ENCODE measurements at regions not wholly inside any gene's neighbourhood (a gene's known extent, or its start where the extent isn't known, plus 50 kb on each side); places are given as distances from the start of the nearest gene placed in this dataset.

GRCh38 chr17:12510535-12510934, 155.2 kb upstream of the MYOCD start:
- no peak for DNase-seq (ENCODE audit: low spot score)

GRCh38 chr17:12512694-12513355, 152.9 kb upstream of the MYOCD start:
- DNase-seq (ENCODE audit: low spot score): no peak
- intact Hi-C loops (cut with DNase I): no loop called here

More at GRCh38 chr17:12510535-12510934, 155.2 kb upstream of the MYOCD start:
- intact Hi-C loops (cut with DNase I): no loop called here

GRCh38 chr17:12514596-12514995, 151.1 kb upstream of the MYOCD start:
- DNase-seq (ENCODE audit: low spot score): no peak
- intact Hi-C loops (cut with DNase I): no loop called here

DNA sequence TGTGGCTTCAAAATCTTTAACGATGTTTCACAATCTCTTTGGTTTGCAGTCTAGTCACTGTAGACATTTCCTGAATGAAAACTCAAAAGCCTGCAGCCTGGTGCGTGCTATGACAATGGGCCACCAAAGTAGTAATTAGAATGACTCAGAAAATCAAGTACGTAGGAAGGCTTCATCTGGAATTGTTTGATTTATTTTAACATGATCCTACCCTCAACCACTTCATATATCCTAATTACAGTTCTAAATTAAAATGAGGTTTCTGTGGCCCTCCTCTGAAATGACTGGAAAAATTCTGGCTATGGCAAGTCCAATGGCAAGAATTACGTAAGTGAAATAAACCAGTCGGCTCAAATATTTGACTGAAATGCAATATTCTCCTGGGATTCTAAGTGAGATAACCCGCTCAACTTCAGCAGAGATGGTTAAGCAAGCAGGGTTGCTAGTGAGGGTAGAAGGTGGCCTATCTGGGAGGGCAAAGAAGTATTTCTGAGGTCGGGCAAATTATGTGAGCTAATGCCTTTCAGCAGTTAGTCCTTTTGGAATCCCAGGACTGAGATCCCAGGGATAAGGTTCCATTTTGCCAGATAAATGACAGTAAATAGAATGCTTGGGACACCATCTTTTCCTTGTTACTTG, 145.6 kb upstream of the MYOCD start:
- no peak for DNase-seq (ENCODE audit: low spot score)
- intact Hi-C loops (cut with DNase I): no loop called here

DNA sequence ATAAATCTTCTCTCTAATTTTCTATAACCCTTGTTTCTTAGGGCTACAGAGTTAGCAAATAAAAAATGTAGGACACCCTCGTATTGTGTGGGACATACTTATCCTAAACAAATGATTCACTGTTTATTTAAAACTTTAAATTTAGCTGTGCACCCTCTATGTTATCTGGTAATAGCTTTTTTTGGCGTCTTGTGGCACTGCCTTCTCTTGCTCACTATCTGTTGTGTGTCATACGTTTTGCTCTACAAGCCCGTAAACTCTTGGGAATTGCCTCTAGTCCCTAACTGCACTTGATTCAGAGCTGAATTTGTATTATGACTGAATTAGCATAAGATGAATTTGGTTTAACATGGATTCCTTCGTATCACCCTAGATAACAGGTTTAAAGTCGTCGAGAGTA, 144.3 kb upstream of the MYOCD start:
- intact Hi-C loops (cut with DNase I): no loop called here
- DNase-seq (ENCODE audit: low spot score): no peak

DNA sequence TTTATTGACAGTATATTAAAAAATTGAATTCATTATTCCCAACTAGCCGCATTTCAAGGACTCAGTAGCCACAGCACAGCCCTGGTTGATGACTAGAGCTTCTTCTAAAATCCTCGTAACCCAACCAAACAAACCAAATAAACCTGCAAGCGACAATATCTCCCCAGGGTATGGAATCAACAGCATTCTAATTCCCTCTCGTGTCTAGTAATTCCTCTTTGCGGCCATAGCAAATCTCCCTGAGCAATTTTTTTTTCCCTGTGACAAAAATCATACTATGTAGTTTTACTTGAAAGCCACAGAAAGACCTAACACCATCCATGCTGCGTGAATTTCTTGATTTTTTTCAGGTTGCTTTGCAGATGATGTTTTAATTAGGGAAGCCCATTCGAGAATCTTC, 143.4 kb upstream of the MYOCD start:
- no peak for DNase-seq (ENCODE audit: low spot score)
- intact Hi-C loops (cut with DNase I): no loop called here

- DNase-seq (ENCODE audit: low spot score): no peak
- intact Hi-C loops (cut with DNase I): no loop called here
Measured at GRCh38 chr17:12522743-12523183, 142.9 kb upstream of the MYOCD start.

GRCh38 chr17:12523244-12523643, 142.4 kb upstream of the MYOCD start:
- intact Hi-C loops (cut with DNase I): no loop called here
- no peak for DNase-seq (ENCODE audit: low spot score)

GRCh38 chr17:12528036-12528435, 137.7 kb upstream of the MYOCD start:
- intact Hi-C loops (cut with DNase I): no loop called here
- DNase-seq (ENCODE audit: low spot score): no peak

- DNase-seq (ENCODE audit: low spot score): no peak
- intact Hi-C loops (cut with DNase I): no loop called here
Measured at GRCh38 chr17:12530161-12530560, 135.5 kb upstream of the MYOCD start.

DNA sequence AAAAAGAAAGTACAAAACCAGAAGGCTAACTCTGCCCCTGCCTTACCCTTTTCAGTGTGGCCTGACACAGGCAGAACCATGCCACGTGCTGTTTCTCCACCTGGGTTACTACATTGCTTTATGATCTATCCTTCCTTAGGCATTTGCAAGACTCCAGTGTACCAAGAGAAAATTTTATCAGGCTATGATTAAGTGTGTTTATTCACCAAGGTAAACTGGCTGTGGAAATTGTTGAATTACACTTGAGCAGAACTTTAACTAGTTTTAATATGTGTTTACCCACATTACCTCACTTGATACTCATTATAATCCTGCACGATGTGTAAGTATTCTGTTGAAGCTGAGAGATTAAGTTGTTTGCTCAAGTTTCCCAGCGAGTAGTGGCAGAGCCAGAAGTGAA, 129.7 kb upstream of the MYOCD start:
- intact Hi-C loops (cut with DNase I): no loop called here
- no peak for DNase-seq (ENCODE audit: low spot score)

- intact Hi-C loops (cut with DNase I): no loop called here
- no peak for DNase-seq (ENCODE audit: low spot score)
Measured at GRCh38 chr17:12536472-12536871, 129.2 kb upstream of the MYOCD start.

DNA sequence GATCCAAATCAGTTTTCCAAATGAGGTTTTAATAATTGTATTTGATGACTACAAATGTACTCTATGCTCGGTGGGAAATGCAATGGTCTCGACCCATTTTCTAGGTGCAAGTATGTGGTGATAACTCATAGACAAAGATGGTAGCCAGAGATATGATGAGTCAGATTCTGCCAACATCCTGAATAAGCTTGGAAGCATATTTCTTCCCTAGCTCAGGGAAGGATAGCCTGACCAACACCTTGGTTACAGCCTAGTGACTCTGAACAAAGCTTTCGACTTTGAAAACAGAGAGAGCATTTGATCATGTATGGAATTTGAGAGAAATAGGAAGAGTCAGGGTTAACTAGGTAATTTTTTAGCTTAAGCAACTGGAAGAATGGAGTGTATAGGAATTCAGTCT, 128.3 kb upstream of the MYOCD start:
- intact Hi-C loops (cut with DNase I): no loop called here
- DNase-seq (ENCODE audit: low spot score): no peak

- DNase-seq (ENCODE audit: low spot score): no peak
- intact Hi-C loops (cut with DNase I): no loop called here
Measured at GRCh38 chr17:12538003-12538402, 127.7 kb upstream of the MYOCD start.

DNA sequence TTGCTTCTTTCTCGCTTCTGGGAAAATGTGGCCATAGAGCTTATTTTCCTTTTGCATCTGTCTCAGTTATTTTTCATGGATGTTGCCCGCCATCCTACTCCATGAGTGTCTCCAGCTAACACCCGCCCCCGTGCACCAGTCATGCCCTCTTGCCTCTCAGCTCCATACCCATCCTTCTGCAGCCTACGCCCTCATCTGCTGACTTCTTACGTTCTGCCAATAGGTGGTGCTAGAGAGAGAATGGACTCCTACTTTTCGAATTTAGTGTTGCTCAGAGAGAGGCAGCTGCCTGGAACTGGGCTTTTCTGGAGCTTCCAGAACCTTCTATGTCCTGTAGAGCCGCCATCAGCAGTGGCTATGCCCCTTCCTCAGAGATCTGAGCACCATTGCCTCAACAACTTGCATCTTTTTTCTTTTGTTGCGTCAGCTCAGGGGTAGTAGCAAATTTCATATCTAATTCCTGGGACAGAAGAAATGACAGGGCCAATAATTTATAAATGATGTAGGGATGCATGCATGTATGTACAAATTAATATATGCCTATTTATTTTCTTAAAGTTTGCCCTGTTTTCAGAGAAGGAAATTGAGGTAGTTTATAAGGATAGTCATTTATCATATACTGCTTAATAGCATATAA, 119.7 kb upstream of the MYOCD start:
- intact Hi-C loops (cut with DNase I): loop anchor here (5.0 to 10.0 kb wide), 4 partner anchors 181 to 456 kb away; no protein-coding TSS in a partner anchor
- no peak for DNase-seq (ENCODE audit: low spot score)

- DNase-seq (ENCODE audit: low spot score): no peak
- intact Hi-C loops (cut with DNase I): loop anchor here (5.0 to 10.0 kb wide), 4 partner anchors 182 to 455 kb away; no protein-coding TSS in a partner anchor
Measured at GRCh38 chr17:12546983-12547382, 118.7 kb upstream of the MYOCD start.

DNA sequence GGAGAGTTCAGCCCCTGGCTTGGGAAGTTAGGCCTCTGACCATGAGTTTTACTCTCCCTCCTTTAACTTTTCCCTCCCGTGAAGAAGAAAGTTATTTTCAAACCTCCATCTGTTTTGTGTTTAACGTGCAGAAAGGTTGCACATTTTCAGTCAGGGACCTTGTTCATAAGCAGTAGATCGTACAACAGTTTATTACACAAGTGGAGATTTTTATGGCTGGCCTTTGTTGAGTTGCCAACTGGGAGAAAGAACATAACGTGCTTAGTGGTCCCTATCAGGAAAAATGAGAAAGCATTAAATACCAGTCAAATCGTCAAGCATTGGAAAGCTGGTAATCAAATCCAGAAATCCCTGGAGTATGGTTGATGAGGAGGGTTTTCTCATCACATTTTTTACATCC, 117.9 kb upstream of the MYOCD start:
- intact Hi-C loops (cut with DNase I): loop anchor here (1.0 to 10.0 kb wide), 5 partner anchors 117 to 454 kb away; partner anchors contain the start of gene MYOCD
- no peak for DNase-seq (ENCODE audit: low spot score)

- no peak for DNase-seq (ENCODE audit: low spot score)
- intact Hi-C loops (cut with DNase I): loop anchor here (1.0 to 10.0 kb wide), 5 partner anchors 117 to 454 kb away; partner anchors contain the start of gene MYOCD
Measured at GRCh38 chr17:12548558-12548957, 117.1 kb upstream of the MYOCD start.

DNA sequence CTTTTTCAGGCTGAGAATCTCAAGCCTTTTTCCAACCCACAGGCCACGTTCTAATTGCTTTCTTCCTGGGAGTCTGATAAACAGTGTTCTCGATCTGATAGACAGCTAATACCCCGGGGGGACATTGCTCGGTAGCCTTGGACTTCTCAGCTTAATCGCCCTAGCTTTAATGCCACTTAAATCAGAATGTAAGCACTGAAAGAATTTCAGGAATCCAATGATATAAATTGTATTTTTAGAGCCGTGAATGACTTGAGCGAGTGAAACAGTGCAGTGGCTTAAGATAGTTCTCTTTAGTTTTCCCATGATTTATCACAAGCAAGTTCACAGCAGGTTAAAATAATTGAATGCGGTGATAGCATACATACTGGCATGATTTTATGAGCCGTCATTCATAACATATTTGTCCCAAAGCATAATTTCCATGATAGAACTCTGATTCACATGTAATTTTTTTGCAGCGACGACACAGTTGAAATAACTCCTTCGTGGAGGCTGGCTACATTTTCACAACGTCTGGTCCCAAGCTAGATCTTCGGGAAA, 116.1 kb upstream of the MYOCD start:
- DNase-seq (ENCODE audit: low spot score): no peak
- intact Hi-C loops (cut with DNase I): loop anchor here (5.0 to 10.0 kb wide), 5 partner anchors 73 to 453 kb away; no protein-coding TSS in a partner anchor

DNA sequence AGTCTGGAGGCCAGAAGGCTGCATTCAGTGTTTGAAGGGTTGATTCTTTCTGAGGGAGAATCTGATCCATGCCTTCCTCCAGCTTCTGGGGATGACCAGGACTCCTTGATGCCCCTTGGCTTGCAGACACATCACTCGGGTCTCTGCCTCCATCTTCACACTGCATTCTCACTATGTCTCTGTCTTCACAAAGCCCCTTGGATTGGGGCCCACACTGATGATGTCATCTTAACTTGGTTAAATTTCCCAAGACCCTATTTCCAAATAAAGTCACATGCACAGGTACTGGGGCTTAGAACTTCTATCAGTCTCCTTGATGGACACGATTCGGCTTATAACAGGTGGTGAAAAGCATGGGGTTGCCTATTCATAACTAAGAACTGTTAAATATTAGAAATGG, 112.1 kb upstream of the MYOCD start:
- no peak for DNase-seq (ENCODE audit: low spot score)
- intact Hi-C loops (cut with DNase I): loop anchor here (5.0 kb wide), 1 partner anchor 69 kb away; no protein-coding TSS in a partner anchor

All from cardiac septum (tissue), 1 donor.